Gastroesophageal sphincter (tissue), 3 donors: ENCODE measurements at regions not wholly inside any gene's neighbourhood (a gene's known extent, or its start where the extent isn't known, plus 50 kb on each side); places are given as distances from the start of the nearest gene placed in this dataset.

ENCODE experiments used
- EP300 ChIP-seq: sonication (generic); formaldehyde crosslinking; IDR thresholded peaks from one replicate; pipeline ENCODE4 v1.6.1; 2017; ENCODE audit warnings: antibody characterized with exemption, mild to moderate bottlenecking
- POLR2A ChIP-seq, 2 donors: fragments of 450-650 bp; IDR thresholded peaks; one replicate each; pipeline ENCODE4 v1.6.1; 2017; ENCODE audit warnings: antibody characterized with exemption in 2 of 2, mild to moderate bottlenecking in 2 of 2, moderate library complexity in 1 of 2
- POLR2AphosphoS5 ChIP-seq: sonication (generic); formaldehyde crosslinking; IDR thresholded peaks from one replicate; pipeline ENCODE4 v1.6.1; 2017; ENCODE audit warnings: antibody characterized with exemption
- TF ChIP-seq, protein P1 (sequence below), 4 experiments: fragments of 200-600 bp in 2 of 4; fragments of 450-650 bp in 2 of 4; sonication (generic) in 1 of 4; IDR thresholded peaks; one replicate each; pipeline ENCODE4 v1.5.1; 2017 to 2019; ENCODE audit warnings: antibody characterized with exemption in 4 of 4, mild to moderate bottlenecking in 2 of 4, moderate library complexity in 2 of 4

DNA sequence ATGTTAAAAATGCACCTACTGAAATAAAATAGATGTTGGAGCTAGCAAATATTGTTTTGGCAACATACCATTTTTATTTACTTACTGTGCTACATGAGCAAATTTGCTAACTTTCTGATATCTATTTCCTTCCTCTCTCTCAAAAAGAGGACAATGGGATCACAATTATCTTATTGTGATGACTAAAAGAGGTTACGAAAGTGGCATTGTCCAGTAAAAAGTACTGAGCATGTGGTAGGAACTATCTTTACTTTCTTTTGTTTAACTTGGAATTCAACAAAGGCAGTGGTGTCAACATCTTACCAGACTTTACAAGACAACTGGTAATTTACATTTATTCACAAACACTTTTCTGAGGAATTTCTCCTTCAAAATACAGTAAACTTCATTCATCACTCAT is 1542.6 kb upstream of the CDH8 start:
- TF ChIP-seq, protein P1, sequence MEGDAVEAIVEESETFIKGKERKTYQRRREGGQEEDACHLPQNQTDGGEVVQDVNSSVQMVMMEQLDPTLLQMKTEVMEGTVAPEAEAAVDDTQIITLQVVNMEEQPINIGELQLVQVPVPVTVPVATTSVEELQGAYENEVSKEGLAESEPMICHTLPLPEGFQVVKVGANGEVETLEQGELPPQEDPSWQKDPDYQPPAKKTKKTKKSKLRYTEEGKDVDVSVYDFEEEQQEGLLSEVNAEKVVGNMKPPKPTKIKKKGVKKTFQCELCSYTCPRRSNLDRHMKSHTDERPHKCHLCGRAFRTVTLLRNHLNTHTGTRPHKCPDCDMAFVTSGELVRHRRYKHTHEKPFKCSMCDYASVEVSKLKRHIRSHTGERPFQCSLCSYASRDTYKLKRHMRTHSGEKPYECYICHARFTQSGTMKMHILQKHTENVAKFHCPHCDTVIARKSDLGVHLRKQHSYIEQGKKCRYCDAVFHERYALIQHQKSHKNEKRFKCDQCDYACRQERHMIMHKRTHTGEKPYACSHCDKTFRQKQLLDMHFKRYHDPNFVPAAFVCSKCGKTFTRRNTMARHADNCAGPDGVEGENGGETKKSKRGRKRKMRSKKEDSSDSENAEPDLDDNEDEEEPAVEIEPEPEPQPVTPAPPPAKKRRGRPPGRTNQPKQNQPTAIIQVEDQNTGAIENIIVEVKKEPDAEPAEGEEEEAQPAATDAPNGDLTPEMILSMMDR (IDR thresholded peaks at IDR 0.05) = no peak
- TF ChIP-seq EP300 = no peak
- no peak for TF ChIP-seq POLR2AphosphoS5
- no peak for TF ChIP-seq POLR2A (IDR thresholded peaks at IDR 0.05)
